ENCODE measurements at regions not wholly inside any gene's neighbourhood (a gene's known extent, or its start where the extent isn't known, plus 50 kb on each side); places are given as distances from the start of the nearest gene placed in this dataset.
"Not testable (repeated sequence)": the region's sequence is repeated elsewhere in the genome, so short reads cannot be mapped to it uniquely, and the experiment has no call there.

DNA sequence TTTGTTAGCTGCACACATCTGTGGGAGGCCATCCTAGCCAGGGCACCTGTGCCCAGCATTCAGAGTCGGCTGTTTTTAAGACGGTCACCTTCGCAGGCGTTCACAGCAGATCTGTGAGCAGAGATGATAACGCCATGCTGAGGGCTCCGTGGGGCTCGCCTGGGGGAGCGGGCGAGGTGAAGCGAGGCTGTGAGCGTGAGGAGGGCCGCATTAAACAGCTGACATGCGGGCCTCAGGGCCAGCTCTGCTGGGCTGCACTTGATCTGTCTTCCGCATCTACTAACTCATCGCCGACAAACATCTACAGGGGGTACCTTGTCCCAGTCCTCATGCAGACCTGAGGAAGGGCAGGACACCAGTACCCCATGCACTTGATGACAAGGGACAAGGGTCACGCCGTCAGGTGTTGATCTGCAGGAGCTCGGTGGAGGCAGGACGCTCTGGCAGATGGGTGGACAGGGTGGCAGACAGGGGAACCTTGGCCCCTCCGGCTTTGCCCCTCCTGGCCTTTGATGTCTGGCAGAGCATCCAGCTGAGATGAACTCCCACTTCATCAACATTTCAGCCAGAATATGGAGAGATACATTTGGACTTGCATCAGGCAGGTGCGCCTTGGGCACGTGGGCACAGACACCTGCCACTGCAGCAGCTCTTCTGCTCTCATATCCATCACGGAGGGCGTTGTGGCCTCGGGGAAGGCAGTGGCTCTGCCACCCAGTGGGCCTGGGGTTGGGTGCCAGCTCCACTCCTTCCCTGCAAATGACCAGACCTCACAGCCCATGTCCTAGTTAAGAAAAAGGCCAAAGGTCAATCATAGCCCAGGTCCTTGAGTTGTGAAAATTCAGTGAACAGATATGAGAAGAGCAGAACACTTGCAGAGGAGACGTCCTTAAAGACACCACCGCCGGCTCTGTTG lies 822.9 kb downstream of the BRD1 start:
- H3K9me3 ChIP-seq (ENCODE audit: low read depth, low read length) = peaks cover 7% of the 10 kb centered on the region
- no peaks in the 10 kb centered on the region for H3K27me3 ChIP-seq (ENCODE audit: insufficient read depth, low read length)
- no peaks in the 10 kb centered on the region for H3K4me1 ChIP-seq (ENCODE audit: insufficient read depth, low read length)

DNA sequence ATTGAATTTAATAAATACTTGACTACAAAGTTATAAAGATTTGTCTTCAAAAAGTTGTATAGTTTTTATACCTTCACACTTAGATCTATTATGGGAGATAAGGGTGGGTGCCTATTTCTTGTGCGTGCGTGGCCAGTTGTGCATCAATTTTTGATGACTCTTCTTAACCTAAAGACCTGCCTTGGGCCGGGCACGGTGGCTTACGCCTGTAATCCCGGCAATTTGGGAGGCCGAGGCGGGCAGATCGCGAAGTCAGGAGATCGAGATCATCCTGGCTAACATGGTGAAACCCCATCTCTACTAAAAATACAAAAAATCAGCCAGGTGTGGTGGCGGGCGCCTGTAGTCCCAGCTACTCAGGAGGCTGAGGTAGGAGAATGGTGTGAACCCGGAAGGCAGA lies 830.1 kb downstream of the BRD1 start:
- not testable (repeated sequence) for H3K4me1 ChIP-seq (ENCODE audit: insufficient read depth, low read length); H3K4me3 ChIP-seq (ENCODE audit: low read length); H3K27me3 ChIP-seq (ENCODE audit: insufficient read depth, low read length); H3K9me3 ChIP-seq (ENCODE audit: low read depth, low read length)

More for the DNA sequence above, 822.9 kb downstream of the BRD1 start:
- no peak overlapping the region for H3K4me3 ChIP-seq (ENCODE audit: low read length)

DNA sequence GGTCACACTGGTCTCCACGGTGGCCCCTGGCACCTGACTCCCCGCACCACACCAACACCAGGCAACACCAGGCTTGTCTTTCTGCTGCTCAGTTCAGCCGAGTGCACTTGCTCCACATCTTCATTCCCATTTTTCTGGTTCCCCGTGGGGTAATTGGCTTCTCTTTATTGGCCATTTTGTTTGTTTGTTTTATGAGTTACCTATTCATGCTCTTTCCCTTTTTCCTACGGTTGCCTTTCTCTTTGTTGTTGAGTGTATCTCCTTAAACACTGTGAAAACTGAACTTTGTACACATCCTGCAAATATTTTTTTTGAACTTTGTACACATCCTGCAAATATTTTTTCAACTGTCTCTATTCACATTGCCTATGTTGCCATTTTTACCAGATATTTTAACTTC lies 834.0 kb downstream of the BRD1 start:
- no peaks in the 10 kb centered on the region for H3K27me3 ChIP-seq (ENCODE audit: insufficient read depth, low read length)
- no peaks in the 10 kb centered on the region for H3K4me1 ChIP-seq (ENCODE audit: insufficient read depth, low read length)
- no peaks in the 10 kb centered on the region for H3K9me3 ChIP-seq (ENCODE audit: low read depth, low read length)
- no peak overlapping the region for H3K4me3 ChIP-seq (ENCODE audit: low read length)

DNA sequence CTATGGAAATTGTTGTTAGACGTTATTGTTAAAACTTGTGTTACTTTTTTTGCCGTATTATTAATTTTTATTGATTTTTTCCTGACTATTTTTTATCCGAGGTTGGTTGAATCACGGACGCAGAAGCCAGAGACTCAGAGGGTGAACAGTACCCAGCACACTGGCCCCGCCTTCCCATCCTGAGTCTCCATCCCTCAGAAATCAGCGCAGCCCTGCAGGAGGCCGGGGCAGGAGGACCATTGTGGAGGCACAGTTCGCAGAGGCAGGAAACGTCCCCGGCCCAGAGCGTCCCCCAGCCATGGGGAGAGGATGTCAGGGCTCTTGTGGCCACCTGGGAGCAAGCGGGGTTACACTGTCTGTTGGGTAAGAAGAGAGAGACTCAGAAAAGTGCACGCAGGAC lies 843.0 kb downstream of the BRD1 start:
- no peaks in the 10 kb centered on the region for H3K9me3 ChIP-seq (ENCODE audit: low read depth, low read length)
- H3K4me3 ChIP-seq (ENCODE audit: low read length) = no peak overlapping the region
- H3K27me3 ChIP-seq (ENCODE audit: insufficient read depth, low read length) = no peaks in the 10 kb centered on the region
- H3K4me1 ChIP-seq (ENCODE audit: insufficient read depth, low read length) = no peaks in the 10 kb centered on the region

DNA sequence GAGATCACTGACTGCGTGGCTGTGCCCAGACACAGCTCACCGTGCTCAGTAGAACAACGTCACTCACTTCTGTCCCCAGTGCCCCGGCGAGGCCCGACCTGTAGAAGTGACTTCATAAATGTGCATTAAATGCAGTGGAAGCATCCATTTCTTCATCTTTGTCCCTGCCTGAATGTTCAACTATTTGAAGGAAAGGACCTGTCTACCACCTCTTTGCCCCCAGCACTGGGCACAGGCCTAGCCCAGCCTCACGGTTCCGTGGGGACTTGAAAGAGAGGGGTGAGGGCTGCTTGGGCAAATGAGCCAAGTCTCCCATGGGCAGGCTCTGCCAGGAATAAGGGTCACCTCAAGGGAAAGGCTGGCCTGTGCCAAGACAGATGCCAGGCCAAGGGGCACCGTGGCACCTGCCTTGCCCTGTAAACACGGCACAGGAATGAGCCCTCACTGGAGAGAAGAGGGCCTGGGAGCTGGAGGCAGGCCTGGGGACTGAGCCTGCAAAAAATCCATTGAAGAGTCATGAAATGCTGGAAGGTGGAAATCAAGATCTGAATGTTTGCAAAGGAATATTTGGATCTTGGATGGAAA lies 845.3 kb downstream of the BRD1 start:
- Histone ChIP-seq H3K9me3 (ENCODE audit: low read depth, low read length) (no peaks in the 10 kb centered on the region), H3K4me3 (ENCODE audit: low read length) (no peak overlapping the region), H3K4me1 (ENCODE audit: insufficient read depth, low read length) (no peaks in the 10 kb centered on the region), H3K27me3 (ENCODE audit: insufficient read depth, low read length) (no peaks in the 10 kb centered on the region)

DNA sequence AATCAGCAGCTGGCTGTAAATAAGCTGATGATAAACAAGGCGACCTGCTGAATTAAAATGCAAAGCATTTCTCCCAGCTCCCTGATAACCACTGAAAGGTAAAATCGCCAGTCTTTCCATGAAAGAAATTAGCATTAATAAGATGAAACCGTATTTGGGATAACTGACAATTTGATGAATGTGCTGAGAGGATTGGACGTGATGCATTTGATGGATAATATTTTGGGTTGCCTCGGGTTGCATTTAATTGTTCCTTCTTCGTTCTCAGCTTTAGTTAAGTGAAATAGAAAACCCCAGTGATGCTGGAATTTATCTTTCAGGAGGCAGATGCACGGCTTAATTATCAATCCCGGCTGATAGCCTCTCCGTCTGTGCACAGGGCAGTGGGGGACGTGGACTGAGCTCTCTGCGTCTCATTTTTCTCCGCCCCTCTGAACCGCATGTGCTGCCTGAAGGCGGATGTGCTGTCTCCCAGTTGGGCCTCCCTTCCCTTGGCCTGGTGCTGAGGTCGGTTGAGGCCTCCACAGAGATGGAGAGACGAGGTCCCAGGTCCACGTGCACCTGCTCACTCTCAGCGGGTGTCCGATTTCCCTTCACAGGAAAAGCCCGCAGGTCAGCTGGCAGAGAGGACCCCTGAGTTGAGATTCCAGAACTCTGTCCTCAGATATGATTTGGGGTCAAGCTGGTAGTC lies 846.2 kb downstream of the BRD1 start:
- Histone ChIP-seq H3K4me3 (ENCODE audit: low read length) (no peak overlapping the region), H3K4me1 (ENCODE audit: insufficient read depth, low read length) (no peaks in the 10 kb centered on the region), H3K27me3 (ENCODE audit: insufficient read depth, low read length) (no peaks in the 10 kb centered on the region), H3K9me3 (ENCODE audit: low read depth, low read length) (no peaks in the 10 kb centered on the region)

DNA sequence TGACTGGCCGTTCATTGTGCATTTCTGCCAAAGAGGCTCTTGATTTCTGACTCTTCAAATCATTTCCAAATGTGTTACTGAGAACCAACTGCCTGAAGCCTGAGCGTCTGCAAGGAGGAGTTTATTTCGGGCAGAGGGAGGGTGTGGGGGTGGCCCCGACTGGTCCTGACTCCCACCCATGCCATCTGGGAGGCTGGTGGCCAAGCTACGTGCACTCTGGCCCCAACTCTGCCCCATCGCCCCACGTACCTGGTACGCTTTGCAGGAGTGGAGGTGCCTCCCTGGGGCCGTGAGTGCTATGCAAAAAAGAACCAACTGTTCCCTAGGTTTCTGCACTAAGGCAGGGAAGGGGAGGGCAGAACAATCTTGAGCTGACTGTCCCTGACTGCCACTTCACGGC lies 846.8 kb downstream of the BRD1 start:
- no peaks in the 10 kb centered on the region for H3K4me1 ChIP-seq (ENCODE audit: insufficient read depth, low read length)
- no peak overlapping the region for H3K4me3 ChIP-seq (ENCODE audit: low read length)

DNA sequence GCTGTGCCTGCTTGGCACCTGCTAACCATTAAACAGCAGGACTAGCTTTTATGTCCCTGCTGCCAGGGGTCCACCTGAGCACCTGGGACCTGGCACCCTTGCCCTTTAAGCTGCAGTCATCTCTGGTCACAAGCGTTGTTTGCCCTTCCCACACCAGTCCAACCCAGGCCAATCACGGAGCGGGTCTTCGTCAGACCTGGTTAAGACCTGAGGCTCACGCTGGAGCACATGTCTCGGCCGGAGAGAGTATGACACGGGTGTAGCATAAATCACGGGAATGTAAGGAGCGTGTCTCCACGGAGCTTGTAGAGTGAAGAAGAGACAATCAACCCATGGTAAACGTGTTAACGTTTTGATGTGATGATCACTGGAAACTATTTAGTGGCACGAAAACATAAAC lies 847.3 kb downstream of the BRD1 start:
- Histone ChIP-seq H3K9me3 (ENCODE audit: low read depth, low read length) (no peaks in the 10 kb centered on the region), H3K4me3 (ENCODE audit: low read length) (no peak overlapping the region), H3K27me3 (ENCODE audit: insufficient read depth, low read length) (no peaks in the 10 kb centered on the region), H3K4me1 (ENCODE audit: insufficient read depth, low read length) (no peaks in the 10 kb centered on the region)

More for the DNA sequence above, 846.8 kb downstream of the BRD1 start:
- no peaks in the 10 kb centered on the region for H3K27me3 ChIP-seq (ENCODE audit: insufficient read depth, low read length)
- no peaks in the 10 kb centered on the region for H3K9me3 ChIP-seq (ENCODE audit: low read depth, low read length)

DNA sequence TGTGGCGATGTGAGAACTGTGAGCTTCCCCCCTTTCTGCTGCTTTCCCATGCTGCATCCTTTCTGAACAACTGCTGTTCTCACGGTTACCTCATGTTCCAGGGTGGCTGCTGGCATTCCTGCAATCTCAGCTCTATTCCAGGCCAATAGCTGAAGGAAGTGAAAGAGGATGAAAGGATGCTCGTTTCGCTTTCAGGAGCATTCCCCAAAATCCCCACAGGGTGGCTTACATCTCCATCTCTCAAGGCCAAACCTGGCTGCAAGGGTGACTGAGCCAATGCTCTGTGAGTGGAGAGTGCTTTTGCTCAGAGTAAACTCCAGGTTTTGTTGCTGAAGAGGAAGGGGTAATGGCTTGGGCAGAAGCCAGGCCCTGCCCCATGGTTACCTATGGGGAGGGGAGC lies 848.2 kb downstream of the BRD1 start:
- H3K27me3 ChIP-seq (ENCODE audit: insufficient read depth, low read length) = no peaks in the 10 kb centered on the region
- H3K9me3 ChIP-seq (ENCODE audit: low read depth, low read length) = no peaks in the 10 kb centered on the region
- H3K4me1 ChIP-seq (ENCODE audit: insufficient read depth, low read length) = no peaks in the 10 kb centered on the region
- H3K4me3 ChIP-seq (ENCODE audit: low read length) = no peak overlapping the region

DNA sequence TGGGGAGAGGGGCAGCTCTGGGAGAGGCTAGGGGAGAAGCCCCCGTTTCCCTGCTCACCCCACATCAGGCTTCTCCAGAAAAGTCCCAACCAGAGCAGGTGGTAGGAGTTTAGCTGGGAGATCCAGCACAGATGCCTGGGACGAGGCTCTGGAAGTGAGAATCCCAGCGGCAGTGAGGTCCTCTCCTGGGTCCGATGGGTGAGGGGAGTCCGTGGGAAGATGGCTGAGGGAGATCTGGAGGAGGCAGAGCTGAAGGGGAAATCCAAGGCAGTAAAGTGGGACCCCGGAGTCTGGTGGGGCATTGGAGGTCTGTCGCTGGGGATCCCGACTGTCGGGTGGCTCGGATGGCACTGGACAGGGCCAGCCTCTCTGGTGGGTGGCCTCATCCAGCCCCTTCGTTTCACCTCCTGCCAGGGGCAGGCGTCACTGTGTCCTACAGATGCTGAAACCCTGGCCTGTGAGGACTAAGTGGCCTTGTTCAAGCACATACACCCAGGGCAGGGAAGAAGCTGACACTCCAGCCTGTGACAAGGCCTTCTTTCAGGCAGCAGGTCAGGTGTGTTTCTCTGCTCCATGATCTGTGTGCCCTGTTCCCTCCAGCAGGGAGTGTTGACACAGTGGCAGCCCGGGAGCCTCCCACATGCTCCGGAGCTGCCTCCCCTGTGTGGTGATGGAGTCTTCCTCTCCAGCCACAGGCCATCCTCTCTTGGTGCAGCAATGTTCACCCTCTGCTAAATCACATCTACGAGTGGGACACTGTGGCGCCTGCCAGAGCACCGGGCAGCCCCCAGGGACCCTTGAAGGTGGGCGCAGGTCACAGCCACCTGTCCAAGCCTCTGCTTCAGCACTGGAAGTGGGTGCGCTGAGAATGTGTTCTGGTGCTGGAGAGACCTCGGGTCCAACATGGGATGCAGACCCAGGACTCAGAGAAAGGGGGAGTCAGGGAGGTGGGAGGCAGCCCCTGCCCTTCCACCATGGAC lies 850.8 kb downstream of the BRD1 start:
- H3K4me3 ChIP-seq (ENCODE audit: low read length) = no peak overlapping the region
- no peaks in the 10 kb centered on the region for H3K27me3 ChIP-seq (ENCODE audit: insufficient read depth, low read length)
- no peaks in the 10 kb centered on the region for H3K4me1 ChIP-seq (ENCODE audit: insufficient read depth, low read length)
- H3K9me3 ChIP-seq (ENCODE audit: low read depth, low read length) = no peaks in the 10 kb centered on the region

DNA sequence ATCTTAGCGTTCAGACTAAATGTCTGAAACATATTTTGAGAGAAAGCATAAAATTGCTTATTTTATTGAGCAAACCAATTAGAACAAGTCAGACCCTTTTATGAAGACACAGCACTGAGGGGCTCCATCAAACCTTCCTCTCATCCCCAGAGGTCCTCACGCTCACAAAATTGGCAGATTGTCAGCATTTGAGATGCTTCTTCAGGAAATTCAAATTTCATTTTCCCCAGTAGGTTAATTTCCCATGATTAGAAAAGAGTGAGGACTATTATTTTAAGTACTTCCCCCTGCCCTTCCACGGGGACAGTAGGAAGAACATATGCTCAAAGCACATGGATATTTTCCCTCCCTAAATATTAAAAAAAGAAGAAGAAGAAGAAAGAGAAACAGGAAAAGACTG lies 851.8 kb downstream of the BRD1 start:
- Histone ChIP-seq H3K9me3 (ENCODE audit: low read depth, low read length) (no peaks in the 10 kb centered on the region), H3K4me1 (ENCODE audit: insufficient read depth, low read length) (no peaks in the 10 kb centered on the region), H3K27me3 (ENCODE audit: insufficient read depth, low read length) (no peaks in the 10 kb centered on the region), H3K4me3 (ENCODE audit: low read length) (no peak overlapping the region)

DNA sequence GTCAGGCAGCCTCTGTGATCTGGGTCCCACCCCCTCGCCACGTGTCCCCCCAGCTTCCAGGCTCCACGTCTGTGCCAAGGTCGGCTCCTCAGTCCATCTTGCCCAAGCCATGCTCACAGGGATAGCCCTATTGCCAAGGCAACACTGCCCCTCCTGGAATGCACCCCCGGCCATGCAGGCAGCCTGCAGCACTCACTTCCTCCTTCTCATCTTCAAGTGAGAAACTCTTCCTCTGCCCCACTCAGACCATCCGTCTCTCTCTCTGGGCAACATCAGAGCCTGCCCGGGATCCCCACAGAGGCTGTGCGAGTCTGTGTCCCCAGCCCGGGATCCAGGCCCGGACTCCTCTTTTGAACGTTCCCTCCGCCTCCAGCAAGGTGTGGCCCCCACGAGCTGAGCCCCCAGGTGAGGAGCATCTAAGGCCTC lies 852.3 kb downstream of the BRD1 start:
- H3K9me3 ChIP-seq (ENCODE audit: low read depth, low read length) = no peaks in the 10 kb centered on the region
- no peaks in the 10 kb centered on the region for H3K4me1 ChIP-seq (ENCODE audit: insufficient read depth, low read length)
- H3K4me3 ChIP-seq (ENCODE audit: low read length) = no peak overlapping the region
- no peaks in the 10 kb centered on the region for H3K27me3 ChIP-seq (ENCODE audit: insufficient read depth, low read length)

DNA sequence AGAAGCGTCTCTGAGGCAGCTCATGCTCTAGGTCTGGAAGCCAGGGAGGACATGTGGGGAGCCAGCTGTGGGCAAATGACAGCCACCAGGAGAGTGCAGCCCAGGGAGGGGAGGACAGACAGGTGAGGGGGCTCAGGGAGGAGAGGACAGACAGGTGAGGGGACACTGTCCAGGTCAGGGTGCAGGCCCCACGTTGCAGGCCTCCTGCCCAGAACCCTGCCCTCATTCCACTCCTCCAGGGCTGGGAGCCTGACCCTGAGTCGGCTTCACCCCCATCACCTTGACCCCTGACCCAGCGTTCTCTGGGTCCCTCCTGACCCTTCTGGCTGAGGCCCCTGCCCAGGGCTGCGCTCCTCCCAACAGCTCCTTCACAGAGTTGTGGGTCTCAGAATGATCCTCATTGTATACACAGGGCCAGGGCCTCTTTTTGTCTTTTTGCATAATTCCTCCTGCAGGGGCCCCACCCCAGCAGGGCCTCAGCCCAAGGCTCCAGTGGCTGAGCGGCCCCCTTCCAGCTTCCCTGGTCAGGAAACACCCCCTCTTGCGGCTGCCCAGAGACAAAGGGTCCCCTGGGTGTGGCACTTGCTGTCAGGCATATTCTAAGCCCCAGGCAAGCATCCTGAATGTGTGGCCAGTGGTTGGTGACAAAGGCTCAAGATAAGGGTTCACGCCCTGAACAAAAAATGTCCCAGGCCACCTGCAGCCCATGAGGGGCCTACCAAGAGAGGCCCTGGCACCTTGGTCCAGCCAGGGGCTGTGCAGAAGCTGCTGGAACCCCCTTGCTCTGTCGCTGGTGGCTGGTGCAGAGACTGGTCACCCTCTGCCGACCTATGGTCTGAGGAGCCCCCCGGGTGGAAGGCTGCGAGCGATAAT lies 853.0 kb downstream of the BRD1 start:
- H3K4me3 ChIP-seq (ENCODE audit: low read length) = no peak overlapping the region
- H3K27me3 ChIP-seq (ENCODE audit: insufficient read depth, low read length) = no peaks in the 10 kb centered on the region
- H3K4me1 ChIP-seq (ENCODE audit: insufficient read depth, low read length) = no peaks in the 10 kb centered on the region
- no peaks in the 10 kb centered on the region for H3K9me3 ChIP-seq (ENCODE audit: low read depth, low read length)

DNA sequence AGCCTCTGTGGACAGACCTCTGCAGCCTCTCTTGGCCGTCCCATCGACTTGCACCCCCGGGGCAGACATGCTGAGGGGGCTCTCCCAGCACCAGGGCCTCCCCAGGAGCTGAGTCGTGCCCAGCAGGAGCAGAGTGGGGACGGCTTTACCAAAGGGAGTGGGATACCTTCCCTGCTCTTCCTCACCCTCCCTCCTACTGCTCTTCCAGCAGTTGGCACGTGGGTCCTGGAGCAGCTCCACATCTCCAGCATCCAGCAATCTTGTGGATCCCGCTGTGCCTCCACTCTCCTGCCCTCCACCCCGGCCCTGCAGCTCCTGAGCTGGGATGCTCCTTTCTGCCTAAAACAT lies 854.0 kb downstream of the BRD1 start:
- H3K27me3 ChIP-seq (ENCODE audit: insufficient read depth, low read length) = no peaks in the 10 kb centered on the region
- H3K4me3 ChIP-seq (ENCODE audit: low read length) = no peak overlapping the region
- no peaks in the 10 kb centered on the region for H3K9me3 ChIP-seq (ENCODE audit: low read depth, low read length)
- H3K4me1 ChIP-seq (ENCODE audit: insufficient read depth, low read length) = no peaks in the 10 kb centered on the region

Data from mononuclear cell (primary cell).